ENCODE measurements at regions not wholly inside any gene's neighbourhood (a gene's known extent, or its start where the extent isn't known, plus 50 kb on each side); places are given as distances from the start of the nearest gene placed in this dataset.
"Not testable (repeated sequence)": the region's sequence is repeated elsewhere in the genome, so short reads cannot be mapped to it uniquely, and the experiment has no call there.

DNA sequence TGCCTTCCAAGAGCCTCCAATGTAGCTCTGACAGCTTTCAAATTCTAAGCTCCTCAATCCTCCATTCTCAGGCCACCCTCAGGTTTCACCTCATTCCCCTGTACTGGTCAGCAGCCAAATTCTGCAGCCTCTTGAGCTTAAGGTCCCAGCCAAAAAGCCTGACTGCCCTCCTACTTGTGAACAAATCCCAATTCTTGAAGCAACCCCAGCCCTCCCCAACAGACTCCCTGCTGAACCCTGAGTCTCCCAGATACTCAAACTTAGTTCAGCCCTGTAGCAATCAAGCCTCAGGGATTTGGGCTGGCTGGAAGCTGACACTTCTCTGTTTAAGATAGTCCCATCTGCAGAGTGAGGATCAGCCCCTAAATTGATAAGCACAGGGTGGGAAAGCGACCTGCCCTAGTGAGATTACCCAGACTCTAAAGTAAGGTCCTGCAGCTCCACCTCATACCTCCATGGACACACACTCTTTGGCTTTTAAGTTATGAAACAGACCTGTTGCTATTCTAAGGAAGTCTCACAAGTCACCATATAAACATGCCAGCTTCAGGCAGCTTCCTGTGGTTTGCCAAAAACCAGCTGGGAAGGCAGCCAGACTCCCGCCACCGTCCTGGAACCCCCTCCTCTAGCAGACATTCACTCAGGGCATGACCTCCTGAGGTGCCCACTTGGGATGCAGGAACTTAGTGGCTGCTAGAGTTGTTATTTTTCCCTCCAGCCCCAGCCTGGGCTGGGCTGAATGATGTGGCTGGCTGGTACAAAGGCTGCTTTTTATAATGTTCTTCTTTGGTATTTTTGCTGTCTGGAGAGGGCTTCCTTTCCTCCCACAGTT lies 82.5 kb upstream of the PICALM start:
- no peak for TF ChIP-seq POLR2A (IDR thresholded peaks at IDR 0.05; ENCODE audit: low read depth, low read length)
- no peak for TF ChIP-seq TAF1 (IDR thresholded peaks at IDR 0.05; ENCODE audit: low read depth, low read length)
- no peak for TF ChIP-seq SPI1 (IDR thresholded peaks at IDR 0.05; ENCODE audit: low read depth, low read length)
- peak; percentile 73 for FAIRE-seq
- no peak for DNase-seq (ENCODE audit: insufficient read length, low spot score)

DNA sequence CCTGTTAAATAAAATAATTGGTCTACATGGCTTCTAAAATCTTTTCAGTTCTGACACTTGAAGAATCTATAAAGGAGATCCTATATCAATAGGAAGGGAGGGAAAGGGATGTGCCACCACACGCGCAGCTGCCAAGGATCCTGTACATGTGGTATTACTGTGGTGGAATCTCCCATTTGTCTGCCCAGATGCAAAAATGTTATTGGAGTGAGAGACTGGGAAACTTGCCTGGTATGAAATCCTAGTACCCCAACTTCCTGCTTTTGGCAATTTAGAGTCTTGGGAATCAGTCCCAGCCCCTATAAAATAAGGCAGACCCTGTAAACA lies 81.9 kb upstream of the PICALM start:
- FAIRE-seq: no peak
- DNase-seq (ENCODE audit: insufficient read length, low spot score): no peak
- TF ChIP-seq POLR2A (IDR thresholded peaks at IDR 0.05; ENCODE audit: low read depth, low read length): no peak
- TF ChIP-seq POU2F2 (IDR thresholded peaks at IDR 0.05; ENCODE audit: low read depth, low read length): no peak
- TF ChIP-seq SPI1 (IDR thresholded peaks at IDR 0.05; ENCODE audit: low read depth, low read length): no peak
- TF ChIP-seq POLR2AphosphoS5 (IDR thresholded peaks at IDR 0.05; ENCODE audit: low read depth, low read length): no peak
- TF ChIP-seq TAF1 (IDR thresholded peaks at IDR 0.05; ENCODE audit: low read depth, low read length): no peak
- TF ChIP-seq PAX5 (IDR thresholded peaks at IDR 0.05; ENCODE audit: insufficient read depth, low read length, severe bottlenecking): no peak

DNA sequence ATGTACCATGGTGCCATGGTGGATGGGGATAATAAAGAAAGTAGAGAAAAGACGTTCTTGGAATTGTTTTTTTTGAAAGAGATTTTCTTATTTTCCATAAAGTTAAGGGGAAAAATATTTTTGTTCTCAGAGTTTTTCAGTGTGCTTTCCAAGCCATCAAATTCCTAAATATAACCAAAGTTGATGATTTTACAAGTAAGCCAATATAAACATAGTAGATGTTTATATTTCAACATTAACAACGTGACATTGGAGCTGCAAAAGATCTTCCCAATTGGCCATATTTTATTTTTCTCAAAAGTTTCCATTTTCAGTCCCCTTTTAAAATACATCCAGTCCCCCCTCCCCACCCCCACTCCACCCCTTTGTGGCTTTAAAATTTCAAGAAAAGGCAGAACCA lies 80.9 kb upstream of the PICALM start:
- TF ChIP-seq POLR2AphosphoS5 (IDR thresholded peaks at IDR 0.05; ENCODE audit: low read depth, low read length): no peak
- no peak for TF ChIP-seq TAF1 (IDR thresholded peaks at IDR 0.05; ENCODE audit: low read depth, low read length)
- no peak for TF ChIP-seq POLR2A (IDR thresholded peaks at IDR 0.05; ENCODE audit: low read depth, low read length)
- TF ChIP-seq SPI1 (IDR thresholded peaks at IDR 0.05; ENCODE audit: low read depth, low read length): no peak
- no peak for TF ChIP-seq POU2F2 (IDR thresholded peaks at IDR 0.05; ENCODE audit: low read depth, low read length)
- TF ChIP-seq PAX5 (IDR thresholded peaks at IDR 0.05; ENCODE audit: insufficient read depth, low read length, severe bottlenecking): no peak
- FAIRE-seq: no peak
- no peak for DNase-seq (ENCODE audit: insufficient read length, low spot score)

DNA sequence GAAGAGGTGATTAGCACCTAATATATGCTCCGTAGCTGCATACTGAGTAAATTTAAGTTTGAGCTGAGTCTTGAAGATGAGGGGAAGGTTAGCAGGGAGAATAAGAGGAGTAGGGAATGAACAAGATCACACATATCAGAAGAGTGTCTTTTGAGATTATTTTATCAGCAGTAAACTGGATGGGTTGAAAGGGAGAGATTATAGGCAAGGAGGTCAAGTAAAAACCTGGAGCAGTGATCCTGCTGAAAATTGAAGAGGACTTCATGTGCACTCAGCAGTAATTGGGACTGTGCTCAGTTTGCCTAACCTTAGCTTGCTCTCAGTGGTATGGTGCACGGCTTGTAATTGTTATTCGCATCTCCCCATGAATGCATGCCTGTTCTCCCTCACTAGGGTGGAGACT lies 79.5 kb upstream of the PICALM start:
- FAIRE-seq: no peak
- no peak for TF ChIP-seq SPI1 (IDR thresholded peaks at IDR 0.05; ENCODE audit: low read depth, low read length)
- no peak for TF ChIP-seq TAF1 (IDR thresholded peaks at IDR 0.05; ENCODE audit: low read depth, low read length)
- no peak for TF ChIP-seq POLR2A (IDR thresholded peaks at IDR 0.05; ENCODE audit: low read depth, low read length)
- no peak for TF ChIP-seq PAX5 (IDR thresholded peaks at IDR 0.05; ENCODE audit: insufficient read depth, low read length, severe bottlenecking)
- TF ChIP-seq POU2F2 (IDR thresholded peaks at IDR 0.05; ENCODE audit: low read depth, low read length): no peak
- no peak for TF ChIP-seq POLR2AphosphoS5 (IDR thresholded peaks at IDR 0.05; ENCODE audit: low read depth, low read length)
- DNase-seq (ENCODE audit: insufficient read length, low spot score): no peak

DNA sequence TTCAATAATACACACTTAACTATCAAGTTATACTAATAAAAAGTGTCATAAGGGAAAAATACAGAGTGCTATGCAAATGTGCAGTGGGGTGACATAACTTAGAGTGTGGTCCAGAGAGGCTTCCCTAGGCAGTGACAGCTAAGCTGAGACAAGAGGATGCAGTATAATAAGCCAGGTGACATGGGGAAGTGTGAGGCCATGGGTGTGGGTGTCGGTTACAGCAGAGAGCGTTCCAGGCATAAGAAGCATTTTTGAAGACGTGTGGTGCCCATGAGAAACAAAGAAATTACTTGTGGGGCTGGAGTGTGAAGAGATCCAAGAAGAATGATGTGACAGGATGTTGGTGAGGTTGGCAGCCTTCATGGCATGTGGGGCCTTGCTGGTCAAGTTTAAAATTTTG lies 78.1 kb upstream of the PICALM start:
- TF ChIP-seq PAX5 (IDR thresholded peaks at IDR 0.05; ENCODE audit: insufficient read depth, low read length, severe bottlenecking) (no peak), SPI1 (IDR thresholded peaks at IDR 0.05; ENCODE audit: low read depth, low read length) (peak; percentile 50; the same call in 1 of the 2 replicates), POU2F2 (IDR thresholded peaks at IDR 0.05; ENCODE audit: low read depth, low read length) (0 out of 2 replicates have a peak, but pooled peaks have one; percentile 37), POLR2AphosphoS5 (IDR thresholded peaks at IDR 0.05; ENCODE audit: low read depth, low read length) (no peak), POLR2A (IDR thresholded peaks at IDR 0.05; ENCODE audit: low read depth, low read length) (no peak), TAF1 (IDR thresholded peaks at IDR 0.05; ENCODE audit: low read depth, low read length) (no peak)
- DNase-seq (ENCODE audit: insufficient read length, low spot score) (no peak), FAIRE-seq (peak; percentile 41)

DNA sequence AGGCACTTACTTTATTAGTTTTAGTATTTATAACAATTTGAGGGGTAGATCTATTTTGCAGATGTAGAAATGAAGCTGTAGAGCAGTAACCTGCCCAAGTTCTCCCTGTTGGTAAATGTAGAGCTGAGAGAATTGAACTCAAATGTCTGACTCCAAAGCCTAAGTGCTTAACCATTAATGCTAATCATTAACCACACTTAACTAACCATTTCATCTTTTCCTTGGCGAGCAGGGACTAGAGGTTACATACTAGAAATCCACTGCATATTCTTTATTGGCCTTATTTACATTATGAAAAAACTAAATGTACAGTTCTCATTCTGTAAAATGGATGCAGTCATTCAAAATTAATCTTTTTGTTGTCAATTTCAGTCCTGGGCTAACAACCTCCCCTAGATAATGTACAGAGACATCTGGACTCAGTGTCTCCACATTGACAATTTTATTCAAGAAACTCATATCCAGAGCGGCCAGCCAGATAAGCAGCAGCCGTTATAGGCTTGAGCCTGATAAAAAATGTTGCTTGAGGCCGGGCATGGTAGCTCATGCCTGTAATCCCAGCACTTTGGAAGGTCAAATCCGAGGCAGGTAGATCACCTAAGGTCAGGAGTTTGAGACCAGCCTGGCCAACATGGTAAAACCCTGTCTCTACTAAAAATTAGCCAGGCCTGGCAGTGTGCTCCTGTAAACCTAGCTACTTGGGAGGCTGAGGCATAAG lies 76.7 kb upstream of the PICALM start:
- FAIRE-seq (no peak), DNase-seq (ENCODE audit: insufficient read length, low spot score) (no peak)
- TF ChIP-seq SPI1 (IDR thresholded peaks at IDR 0.05; ENCODE audit: low read depth, low read length): no peak
- no peak for TF ChIP-seq POLR2AphosphoS5 (IDR thresholded peaks at IDR 0.05; ENCODE audit: low read depth, low read length)
- TF ChIP-seq TAF1 (IDR thresholded peaks at IDR 0.05; ENCODE audit: low read depth, low read length): no peak
- no peak for TF ChIP-seq POU2F2 (IDR thresholded peaks at IDR 0.05; ENCODE audit: low read depth, low read length)
- TF ChIP-seq PAX5 (IDR thresholded peaks at IDR 0.05; ENCODE audit: insufficient read depth, low read length, severe bottlenecking): no peak
- no peak for TF ChIP-seq POLR2A (IDR thresholded peaks at IDR 0.05; ENCODE audit: low read depth, low read length)

DNA sequence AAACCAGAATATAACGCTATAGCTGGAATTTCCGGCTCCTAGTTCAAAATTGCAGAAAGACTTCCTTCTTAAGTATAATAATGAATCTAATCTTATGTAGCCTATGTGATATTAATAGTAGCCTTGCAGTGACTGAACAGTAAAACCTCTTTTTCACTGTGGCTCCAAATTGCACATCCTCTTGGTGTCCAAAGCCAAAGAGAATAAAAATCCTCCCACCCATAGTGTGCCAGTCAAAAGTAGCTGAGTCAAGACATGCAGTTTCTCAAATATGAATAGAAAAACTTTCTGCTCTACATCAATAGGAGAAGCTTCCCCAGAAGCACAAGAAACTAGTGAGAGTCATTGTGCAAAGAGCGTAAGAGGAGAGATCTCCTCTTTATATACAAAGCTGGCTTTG lies 76.0 kb upstream of the PICALM start:
- DNase-seq (ENCODE audit: insufficient read length, low spot score) (no peak), FAIRE-seq (no peak)
- TF ChIP-seq POLR2A (IDR thresholded peaks at IDR 0.05; ENCODE audit: low read depth, low read length) (no peak), PAX5 (IDR thresholded peaks at IDR 0.05; ENCODE audit: insufficient read depth, low read length, severe bottlenecking) (no peak), POU2F2 (IDR thresholded peaks at IDR 0.05; ENCODE audit: low read depth, low read length) (no peak), SPI1 (IDR thresholded peaks at IDR 0.05; ENCODE audit: low read depth, low read length) (no peak), POLR2AphosphoS5 (IDR thresholded peaks at IDR 0.05; ENCODE audit: low read depth, low read length) (no peak)

DNA sequence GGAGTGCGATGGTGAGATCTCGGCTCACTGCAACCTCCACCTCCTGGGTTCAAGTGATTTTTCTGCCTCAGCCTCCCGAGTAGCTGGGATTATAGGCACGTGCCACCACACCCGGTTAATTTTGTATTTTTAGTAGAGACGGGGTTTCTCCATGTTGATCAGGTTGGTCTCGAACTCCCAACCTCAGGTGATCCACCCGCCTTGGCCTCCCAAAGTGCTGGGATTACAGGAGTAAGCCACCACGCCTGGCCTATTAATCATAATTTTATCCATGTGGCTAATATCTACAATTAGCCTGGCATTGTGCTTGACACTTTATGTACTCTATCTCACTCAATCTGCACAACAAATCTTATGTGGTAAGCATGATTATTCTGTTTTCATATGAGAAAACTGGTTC lies 75.2 kb upstream of the PICALM start:
- not testable (repeated sequence) for FAIRE-seq

DNA sequence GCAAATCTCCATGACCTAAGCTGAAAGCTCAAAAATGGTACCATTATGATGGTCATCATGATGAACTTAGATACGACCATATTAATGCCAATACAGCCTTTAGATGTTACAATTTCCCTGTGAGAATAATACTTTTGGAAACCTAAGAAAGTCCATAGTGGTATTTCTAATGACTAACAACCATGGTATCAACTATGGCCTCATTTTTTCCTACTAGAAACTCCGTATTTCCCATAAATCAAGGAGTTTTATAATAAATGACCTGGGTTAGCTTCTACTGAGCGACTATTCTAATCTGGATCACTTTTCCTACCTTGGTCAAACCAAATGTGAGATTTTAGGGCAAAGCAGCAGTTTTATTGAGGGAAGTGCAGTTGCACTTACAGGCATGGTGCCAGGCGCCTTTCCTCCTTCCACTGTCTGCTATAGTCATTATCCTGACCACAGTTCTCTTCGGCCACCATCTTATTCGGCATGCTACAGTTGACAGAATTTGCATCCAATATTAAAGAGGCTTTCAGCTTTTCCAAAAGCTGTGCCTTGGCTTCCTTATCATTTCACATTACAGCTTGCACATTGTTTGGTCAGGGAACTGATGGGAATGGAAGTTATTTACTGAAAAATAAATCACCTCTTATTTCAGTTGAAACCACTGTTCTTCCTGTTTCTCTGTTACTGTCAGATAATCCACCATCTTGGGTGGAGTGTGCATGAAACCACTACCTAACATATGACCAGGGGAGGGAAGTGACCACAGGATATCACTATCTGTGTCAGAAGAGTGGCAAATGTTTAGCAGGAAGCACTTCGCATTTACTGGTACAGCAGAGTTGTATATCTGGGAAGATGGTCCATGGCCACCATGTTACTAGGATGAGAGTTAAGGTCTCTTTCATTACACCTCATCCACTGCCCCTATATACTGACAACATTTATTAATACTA lies 74.5 kb upstream of the PICALM start:
- DNase-seq (ENCODE audit: insufficient read length, low spot score): no peak
- TF ChIP-seq SPI1 (IDR thresholded peaks at IDR 0.05; ENCODE audit: low read depth, low read length): no peak
- no peak for TF ChIP-seq POLR2AphosphoS5 (IDR thresholded peaks at IDR 0.05; ENCODE audit: low read depth, low read length)
- TF ChIP-seq POLR2A (IDR thresholded peaks at IDR 0.05; ENCODE audit: low read depth, low read length): no peak
- no peak for TF ChIP-seq POU2F2 (IDR thresholded peaks at IDR 0.05; ENCODE audit: low read depth, low read length)
- TF ChIP-seq TAF1 (IDR thresholded peaks at IDR 0.05; ENCODE audit: low read depth, low read length): no peak
- TF ChIP-seq PAX5 (IDR thresholded peaks at IDR 0.05; ENCODE audit: insufficient read depth, low read length, severe bottlenecking): no peak
- FAIRE-seq: peak; percentile 54

More for the DNA sequence above, 75.2 kb upstream of the PICALM start:
- DNase-seq (ENCODE audit: insufficient read length, low spot score): not testable (repeated sequence)

Measured in GM12891 (cell line).